Mesendoderm (in vitro differentiated cells): ENCODE measurements at regions not wholly inside any gene's neighbourhood (a gene's known extent, or its start where the extent isn't known, plus 50 kb on each side); places are given as distances from the start of the nearest gene placed in this dataset.

Experiments used
- DNase-seq: peaks from one replicate; pipeline ENCODE4 v3.0.0; 2013
- H2AK5ac ChIP-seq: 2 replicates; pipeline ENCODE4 v1.6.1; 2013; ENCODE audit warnings: low read length, inconsistent platforms
- H2BK120ac ChIP-seq: 2 replicates; pipeline ENCODE4 v1.6.1; 2013; ENCODE audit warnings: low read depth, mild to moderate bottlenecking, low read length, moderate library complexity, mixed read lengths
- H2BK15ac ChIP-seq: replicated peaks from 2 replicates; pipeline ENCODE4 v1.6.1; 2013; ENCODE audit warnings: low read depth, mild to moderate bottlenecking, moderate library complexity
- H2BK5ac ChIP-seq: 2 replicates; pipeline ENCODE4 v1.6.1; 2013; ENCODE audit warnings: low read length, inconsistent platforms
- H3K18ac ChIP-seq: 2 replicates; pipeline ENCODE4 v1.6.1; 2013; ENCODE audit warnings: mild to moderate bottlenecking, low read length, mixed read lengths
- H3K23ac ChIP-seq: one replicate; pipeline ENCODE4 v1.6.1; 2013; ENCODE audit warnings: low read length
- H3K27ac ChIP-seq: 2 replicates; pipeline ENCODE4 v1.5.1; 2013; ENCODE audit warnings: low read depth, mild to moderate bottlenecking, inconsistent platforms, low read length, moderate library complexity
- H3K27me3 ChIP-seq: 2 replicates; pipeline ENCODE4 v1.6.1; 2013; ENCODE audit warnings: low read length, control low read depth, mild to moderate bottlenecking, inconsistent platforms; ENCODE audit not compliant: insufficient read depth, poor library complexity
- H3K36me3 ChIP-seq: 2 replicates; pipeline ENCODE4 v1.6.1; 2013; ENCODE audit warnings: low read length, inconsistent platforms; ENCODE audit not compliant: control insufficient read depth, insufficient read depth
- H3K4ac ChIP-seq: one replicate; pipeline ENCODE4 v1.6.1; 2013; ENCODE audit warnings: low read depth, mild to moderate bottlenecking, low read length, moderate library complexity
- H3K4me1 ChIP-seq: 2 replicates; pipeline ENCODE4 v1.6.1; 2013; ENCODE audit warnings: low read depth, low read length, inconsistent platforms; ENCODE audit not compliant: control insufficient read depth
- H3K4me2 ChIP-seq: 2 replicates; pipeline ENCODE4 v1.6.1; 2013; ENCODE audit warnings: low read length
- H3K4me3 ChIP-seq: 2 replicates; pipeline ENCODE4 v1.5.1; 2013; ENCODE audit warnings: mild to moderate bottlenecking, low read length
- H3K56ac ChIP-seq: one replicate; pipeline ENCODE4 v1.6.1; 2013; ENCODE audit warnings: low read length
- H3K79me1 ChIP-seq: 2 replicates; pipeline ENCODE4 v1.6.1; 2013; ENCODE audit warnings: low read length, inconsistent platforms
- H3K79me2 ChIP-seq: 2 replicates; pipeline ENCODE4 v1.6.1; 2013; ENCODE audit warnings: mild to moderate bottlenecking, low read length; ENCODE audit not compliant: control insufficient read depth, insufficient read depth
- H3K9ac ChIP-seq: 2 replicates; pipeline ENCODE4 v1.6.1; 2013; ENCODE audit warnings: low read length, inconsistent platforms
- H4K5ac ChIP-seq: one replicate; pipeline ENCODE4 v1.6.1; 2013; ENCODE audit warnings: low read length
- H4K8ac ChIP-seq: one replicate; pipeline ENCODE4 v1.6.1; 2013; ENCODE audit warnings: low read depth, mild to moderate bottlenecking, control low read depth, low read length, moderate library complexity
- WGBS: extraction: QIAGEN DNeasy Blood & Tissue Kit; methylation state at CpG from one replicate; pipeline ENCODE4 v1.1.7; 2013; ENCODE audit warnings: low lambda C conversion rate, missing lambda C conversion rate; ENCODE audit not compliant: insufficient coverage; ENCODE audit errors: extremely low coverage; 5-methylcytosine and 5-hydroxymethylcytosine counted together

GRCh38 chr6:92275150-92275549 lies 1144.2 kb downstream of the EPHA7 start:
- Histone ChIP-seq H3K79me2 (no peaks in the 10 kb centered on the region), H3K27me3 (no peaks in the 10 kb centered on the region), H3K23ac (no peak overlapping the region), H3K9ac (no peak overlapping the region), H3K79me1 (no peaks in the 10 kb centered on the region), H2BK5ac (no peak overlapping the region), H2AK5ac (no peak overlapping the region), H4K8ac (no peak overlapping the region), H3K56ac (no peak overlapping the region), H3K4me3 (no peak overlapping the region), H3K4me1 (no peaks in the 10 kb centered on the region), H3K36me3 (no peaks in the 10 kb centered on the region), H3K27ac (no peak overlapping the region), H3K4me2 (no peak overlapping the region), H2BK120ac (no peak overlapping the region), H2BK15ac (no peak overlapping the region), H3K4ac (no peak overlapping the region), H3K18ac (no peak overlapping the region), H4K5ac (no peak overlapping the region)
- no peak for DNase-seq
- WGBS, result no CpG with 5 or more reads among the region's 5 CpGs

DNA sequence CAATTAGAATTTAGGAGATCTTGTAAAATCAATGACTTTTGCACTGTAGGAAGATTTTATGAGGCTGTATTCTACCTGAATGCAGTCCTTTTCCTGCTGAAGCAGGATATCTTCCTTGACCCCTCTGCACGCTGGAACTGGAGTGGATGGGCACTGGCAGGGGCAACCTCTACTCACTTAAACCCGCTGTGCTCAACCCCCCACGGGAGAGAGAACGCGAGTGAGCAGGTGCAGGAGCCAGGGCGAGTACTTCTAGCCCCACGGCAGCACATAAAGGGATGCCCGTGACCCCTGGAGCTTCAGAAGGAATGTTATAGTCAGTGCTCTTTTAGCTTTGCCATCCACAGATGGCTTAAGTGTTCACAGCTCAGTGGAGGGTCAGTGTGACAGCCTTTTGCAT lies 1144.8 kb downstream of the EPHA7 start:
- Histone ChIP-seq H2BK15ac (no peak overlapping the region), H2AK5ac (no peak overlapping the region), H3K18ac (no peak overlapping the region), H3K79me2 (no peaks in the 10 kb centered on the region), H2BK5ac (no peak overlapping the region), H3K27me3 (no peaks in the 10 kb centered on the region), H3K9ac (no peak overlapping the region), H3K23ac (no peak overlapping the region), H3K27ac (no peak overlapping the region), H3K4ac (no peak overlapping the region), H2BK120ac (no peak overlapping the region), H3K79me1 (no peaks in the 10 kb centered on the region), H3K56ac (no peak overlapping the region), H3K4me2 (no peak overlapping the region), H4K5ac (no peak overlapping the region), H3K36me3 (no peaks in the 10 kb centered on the region), H4K8ac (no peak overlapping the region), H3K4me3 (no peak overlapping the region), H3K4me1 (no peaks in the 10 kb centered on the region)
- no peak for DNase-seq
- no CpG with 5 or more reads among the region's 8 CpGs for WGBS

DNA sequence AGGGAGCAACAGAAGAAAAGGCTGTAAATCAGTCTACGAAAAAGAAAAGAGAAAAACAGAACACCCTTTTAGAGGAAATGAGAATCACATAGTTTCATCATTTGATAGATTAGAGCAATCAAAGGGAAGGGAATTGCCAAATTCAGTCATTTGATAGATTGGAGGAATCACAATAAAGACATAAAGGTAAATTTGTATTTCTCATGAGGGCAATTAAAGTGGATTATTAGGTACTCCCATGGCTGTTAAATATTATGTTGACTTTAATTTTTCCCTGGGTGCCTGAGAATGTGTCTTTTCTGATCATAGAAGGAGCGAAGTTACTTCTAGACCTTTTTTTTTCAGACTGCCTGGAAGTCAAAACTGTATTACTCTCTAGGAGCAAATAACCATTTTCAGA lies 1145.7 kb downstream of the EPHA7 start:
- H3K4me1 ChIP-seq, result no peaks in the 10 kb centered on the region

DNA sequence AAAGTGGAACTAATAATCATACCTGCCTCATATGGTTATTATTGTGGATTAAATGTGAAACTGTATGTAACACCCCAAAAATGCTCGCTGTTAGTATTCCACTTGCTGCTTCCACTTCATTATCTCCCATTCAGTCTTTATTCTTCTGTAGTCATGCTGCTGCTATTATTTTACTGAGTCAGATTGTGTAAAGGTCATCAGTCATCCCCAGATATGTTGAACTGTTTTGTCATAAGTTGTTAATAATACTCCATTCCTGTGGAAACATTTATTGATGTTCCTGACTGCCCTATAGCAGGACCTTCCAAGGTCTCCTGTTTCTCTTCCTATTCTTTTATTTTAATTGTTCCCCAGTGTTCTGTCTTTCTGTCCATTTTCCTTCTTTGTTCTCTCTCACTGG lies 1148.3 kb downstream of the EPHA7 start:
- H3K9ac ChIP-seq, result no peak overlapping the region
- H4K8ac ChIP-seq, result no peak overlapping the region
- no peak overlapping the region for H3K4ac ChIP-seq
- no peak overlapping the region for H3K18ac ChIP-seq
- no peaks in the 10 kb centered on the region for H3K27me3 ChIP-seq
- WGBS, result no CpG with 5 or more reads among the region's 1 CpG
- no peak overlapping the region for H3K56ac ChIP-seq
- no peak overlapping the region for H4K5ac ChIP-seq
- H3K79me1 ChIP-seq, result no peaks in the 10 kb centered on the region
- no peaks in the 10 kb centered on the region for H3K36me3 ChIP-seq
- H3K4me1 ChIP-seq, result no peaks in the 10 kb centered on the region
- H2BK15ac ChIP-seq, result no peak overlapping the region
- H2BK5ac ChIP-seq, result no peak overlapping the region
- H3K27ac ChIP-seq, result no peak overlapping the region
- no peak overlapping the region for H2BK120ac ChIP-seq
- no peak overlapping the region for H3K4me2 ChIP-seq
- H2AK5ac ChIP-seq, result no peak overlapping the region
- H3K79me2 ChIP-seq, result no peaks in the 10 kb centered on the region
- H3K4me3 ChIP-seq, result no peak overlapping the region
- DNase-seq, result no peak
- no peak overlapping the region for H3K23ac ChIP-seq

More for the DNA sequence above, 1145.7 kb downstream of the EPHA7 start:
- no peak overlapping the region for H3K4me2 ChIP-seq
- H3K27ac ChIP-seq, result no peak overlapping the region
- no peak overlapping the region for H3K4ac ChIP-seq
- DNase-seq, result no peak
- H3K79me1 ChIP-seq, result no peaks in the 10 kb centered on the region
- no peak overlapping the region for H3K18ac ChIP-seq
- no peak overlapping the region for H2BK15ac ChIP-seq
- H4K8ac ChIP-seq, result no peak overlapping the region
- H3K27me3 ChIP-seq, result no peaks in the 10 kb centered on the region
- no peak overlapping the region for H3K9ac ChIP-seq
- no CpG with 5 or more reads among the region's 2 CpGs for WGBS
- H3K36me3 ChIP-seq, result no peaks in the 10 kb centered on the region
- H4K5ac ChIP-seq, result no peak overlapping the region
- no peak overlapping the region for H3K4me3 ChIP-seq
- H2BK120ac ChIP-seq, result no peak overlapping the region
- H2AK5ac ChIP-seq, result no peak overlapping the region
- no peak overlapping the region for H3K23ac ChIP-seq
- H3K56ac ChIP-seq, result no peak overlapping the region
- no peak overlapping the region for H2BK5ac ChIP-seq
- H3K79me2 ChIP-seq, result no peaks in the 10 kb centered on the region

- H4K8ac ChIP-seq, result no peak overlapping the region
- H3K79me2 ChIP-seq, result no peaks in the 10 kb centered on the region
- no peak overlapping the region for H3K4me2 ChIP-seq
- no peak overlapping the region for H2BK5ac ChIP-seq
- H4K5ac ChIP-seq, result no peak overlapping the region
- no peak overlapping the region for H3K4ac ChIP-seq
- no peak overlapping the region for H2BK15ac ChIP-seq
- no peak overlapping the region for H3K23ac ChIP-seq
- H3K18ac ChIP-seq, result no peak overlapping the region
- no peaks in the 10 kb centered on the region for H3K4me1 ChIP-seq
- H2BK120ac ChIP-seq, result no peak overlapping the region
- no peak overlapping the region for H3K4me3 ChIP-seq
- no CpG with 5 or more reads among the region's 6 CpGs for whole genome bisulfite sequencing
- H3K56ac ChIP-seq, result no peak overlapping the region
- H3K79me1 ChIP-seq, result no peaks in the 10 kb centered on the region
- H3K36me3 ChIP-seq, result no peaks in the 10 kb centered on the region
- no peak overlapping the region for H2AK5ac ChIP-seq
- no peak overlapping the region for H3K9ac ChIP-seq
- H3K27ac ChIP-seq, result no peak overlapping the region
- no peaks in the 10 kb centered on the region for H3K27me3 ChIP-seq
- no peak for DNase-seq
Measured at GRCh38 chr6:92270365-92270764, 1149.0 kb downstream of the EPHA7 start.

DNA sequence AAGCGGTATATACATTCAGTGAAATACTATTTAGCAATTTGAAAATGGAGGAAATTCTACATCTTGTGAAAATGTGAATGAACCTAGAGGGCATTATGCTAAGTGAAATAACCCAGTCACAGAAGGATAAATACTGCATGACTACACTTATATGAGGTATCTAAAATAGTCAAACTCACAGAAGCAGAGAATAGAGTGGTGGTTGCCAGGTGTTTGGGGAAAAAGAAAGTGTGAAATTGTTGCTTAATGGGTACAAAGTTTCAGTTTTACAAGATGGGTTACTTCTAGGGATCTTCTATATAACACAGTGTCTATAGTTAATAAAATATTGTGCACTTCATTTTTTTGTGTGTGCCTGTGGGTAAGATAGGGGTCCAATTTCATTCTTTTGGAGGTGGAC lies 1152.0 kb downstream of the EPHA7 start:
- Histone ChIP-seq H3K4me1 (no peaks in the 10 kb centered on the region), H3K4ac (no peak overlapping the region), H3K18ac (no peak overlapping the region), H2BK120ac (no peak overlapping the region), H2AK5ac (no peak overlapping the region), H3K79me1 (no peaks in the 10 kb centered on the region), H4K5ac (no peak overlapping the region), H3K9ac (no peak overlapping the region), H3K79me2 (no peaks in the 10 kb centered on the region), H3K36me3 (no peaks in the 10 kb centered on the region), H3K56ac (no peak overlapping the region), H3K27me3 (no peaks in the 10 kb centered on the region), H3K27ac (no peak overlapping the region), H3K23ac (no peak overlapping the region), H3K4me3 (no peak overlapping the region), H4K8ac (no peak overlapping the region), H2BK5ac (no peak overlapping the region), H2BK15ac (no peak overlapping the region), H3K4me2 (no peak overlapping the region)
- no CpG with 5 or more reads among the region's 1 CpG for WGBS
- DNase-seq, result no peak
